Spleen (tissue), 11 donors: ENCODE measurements at regions not wholly inside any gene's neighbourhood (a gene's known extent, or its start where the extent isn't known, plus 50 kb on each side); places are given as distances from the start of the nearest gene placed in this dataset.

Experiments used
- DNase-seq: peaks from one replicate; pipeline ENCODE4 v3.0.0-alpha.2; 2020
- H3K27ac ChIP-seq, 8 donors: fragments of 200-600 bp; sonication (generic) in 7 of 8; 1 replicate in 4 of 8; 2 replicates in 4 of 8; pipeline versions ENCODE4 v1.5.0 to v1.8.0; 2016 to 2021; ENCODE audit warnings: inconsistent platforms in 4 of 8, mild to moderate bottlenecking in 4 of 8, moderate library complexity in 1 of 8
- H3K27me3 ChIP-seq, 7 donors: fragments of 200-600 bp; sonication (generic) in 6 of 7; replicated peaks in 1 of 7; 1 replicate in 4 of 7; 2 replicates in 3 of 7; pipeline versions ENCODE4 v1.5.0 to v1.8.0; 2016 to 2021; ENCODE audit warnings: inconsistent platforms in 3 of 7, mild to moderate bottlenecking in 1 of 7
- H3K36me3 ChIP-seq, 6 donors: fragments of 200-600 bp; sonication (generic) in 5 of 6; 1 replicate in 4 of 6; 2 replicates in 2 of 6; pipeline versions ENCODE4 v1.5.0 to v1.8.0; 2016 to 2021; ENCODE audit warnings: inconsistent platforms in 2 of 6
- H3K4me1 ChIP-seq, 6 donors: fragments of 200-600 bp; sonication (generic) in 5 of 6; 1 replicate in 3 of 6; 2 replicates in 3 of 6; pipeline versions ENCODE4 v1.5.0 to v1.8.0; 2016 to 2021; ENCODE audit warnings: inconsistent platforms in 3 of 6
- H3K4me3 ChIP-seq, 8 donors: fragments of 200-600 bp; sonication (generic) in 7 of 8; 1 replicate in 4 of 8; 2 replicates in 4 of 8; pipeline versions ENCODE4 v1.5.0 to v1.8.0; 2016 to 2021; ENCODE audit warnings: inconsistent platforms in 4 of 8, mild to moderate bottlenecking in 4 of 8, moderate library complexity in 2 of 8
- H3K9me3 ChIP-seq, 8 donors: fragments of 200-600 bp; sonication (generic) in 7 of 8; 1 replicate in 4 of 8; 2 replicates in 4 of 8; pipeline versions ENCODE4 v1.5.0 to v1.8.0; 2016 to 2021; ENCODE audit warnings: inconsistent platforms in 4 of 8
- CTCF ChIP-seq, 11 experiments: fragments of 200-600 bp in 7 of 11; fragments of 450-650 bp in 4 of 11; sonication (generic) in 4 of 11; IDR thresholded peaks in 8 of 11; conservative IDR thresholded peaks in 3 of 11; 1 replicate in 7 of 11; 2 replicates in 4 of 11; pipeline versions ENCODE4 v1.4.0 to v1.8.0; 2016 to 2021; ENCODE audit warnings: antibody characterized with exemption in 11 of 11, inconsistent platforms in 4 of 11, mild to moderate bottlenecking in 1 of 11
- POLR2A ChIP-seq, 3 donors: fragments of 450-650 bp; IDR thresholded peaks; one replicate each; pipeline ENCODE4 v1.5.1; 2017; ENCODE audit warnings: antibody characterized with exemption in 3 of 3, mild to moderate bottlenecking in 1 of 3
- POLR2AphosphoS5 ChIP-seq, 3 donors: sonication (generic); formaldehyde crosslinking; IDR thresholded peaks; one replicate each; pipeline ENCODE4 v1.5.1; 2017; ENCODE audit warnings: antibody characterized with exemption in 3 of 3
- WGBS, 5 donors: extraction: QIAGEN DNeasy Blood & Tissue Kit in 3 of 5; methylation state at CpG; one replicate each; pipeline versions ENCODE4 v1.1.5 to v1.1.7; 2013 to 2018; 5-methylcytosine and 5-hydroxymethylcytosine counted together
- intact Hi-C: fragments of 100-400 bp; cut with DNase I; formaldehyde crosslinking; loops from one replicate; pipeline ENCODE4 v1.15.0; 2023; ENCODE audit warnings: low total_unique reads
- donor health status: healthy with polysubstance abuse.
- donor health status: DM: no; HTN: no; CAD: no; lungs with moderate emphysema.
- donor health status: DM: no; HTN: no; CAD: no.
- donor health status: Bipolar disorder and iron deficiency.
- donor health status: healthy.
- donor health status: DM: no; HTN: no; CAD: no.
- donor health status: DM: yes; HTN: yes; CAD: no.

DNA sequence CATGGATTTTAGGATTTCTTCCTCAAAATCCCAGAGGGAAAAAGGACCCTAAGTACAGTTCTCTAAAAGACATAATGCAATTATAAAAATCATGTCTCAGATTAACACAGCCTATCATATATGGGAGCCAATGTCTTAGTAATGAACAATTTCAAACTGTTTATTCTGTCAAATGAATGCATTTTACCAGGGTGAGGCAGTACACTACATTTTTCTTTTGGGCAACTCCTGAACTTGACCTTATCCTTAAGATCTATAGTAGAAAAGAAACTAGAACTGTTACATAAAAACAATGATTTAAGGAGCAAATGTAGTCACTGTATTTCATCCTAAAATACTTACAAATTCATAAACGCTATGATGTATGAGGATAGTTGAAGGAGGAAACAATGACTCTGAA lies 226.3 kb upstream of the B3GALT2 start:
- Histone ChIP-seq H3K9me3 (no peaks in the 10 kb centered on the region), H3K4me3 (no peak overlapping the region), H3K27me3 (no peaks in the 10 kb centered on the region), H3K4me1 (peaks cover under 1 to 37% (median 14%) of the 10 kb centered on the region in 6 donors), H3K27ac (no peak overlapping the region), H3K36me3 (no peaks in the 10 kb centered on the region)
- intact Hi-C loops, result no loop called here
- no peak for DNase-seq
- WGBS, 5 donors, result 91 to 100% (median 93%) methylated on average over 1 of the region's 1 CpG
- TF ChIP-seq POLR2AphosphoS5 (IDR thresholded peaks at IDR 0.05), result no peak
- TF ChIP-seq POLR2A (IDR thresholded peaks at IDR 0.05), result no peak
- TF ChIP-seq CTCF (IDR thresholded peaks at IDR 0.05 in 8 of 11, conservative IDR thresholded peaks at IDR 0.05 in 3 of 11), result no peak

GRCh38 chr1:193411714-193412113 lies 225.3 kb upstream of the B3GALT2 start:
- TF ChIP-seq POLR2A (IDR thresholded peaks at IDR 0.05) (no peak), CTCF (IDR thresholded peaks at IDR 0.05 in 8 of 11, conservative IDR thresholded peaks at IDR 0.05 in 3 of 11) (no peak), POLR2AphosphoS5 (IDR thresholded peaks at IDR 0.05) (no peak)
- Histone ChIP-seq H3K36me3 (no peaks in the 10 kb centered on the region), H3K9me3 (no peaks in the 10 kb centered on the region), H3K4me3 (no peak overlapping the region), H3K4me1 (peaks cover 0 to 34% (median 12%) of the 10 kb centered on the region in 6 donors), H3K27ac (peak overlapping the region in 2 of 8 donors; percentile 5 to 10), H3K27me3 (no peaks in the 10 kb centered on the region)
- WGBS, 5 donors, result 42 to 53% (median 49%) methylated on average over 5 of the region's 5 CpGs
- DNase-seq, result no peak
- intact Hi-C loops, result no loop called here

GRCh38 chr1:193411215-193411614 lies 224.8 kb upstream of the B3GALT2 start:
- intact Hi-C loops, result no loop called here
- Histone ChIP-seq H3K4me1 (peaks cover 0 to 39% (median 13%) of the 10 kb centered on the region in 6 donors), H3K4me3 (no peak overlapping the region), H3K36me3 (no peaks in the 10 kb centered on the region), H3K27ac (no peak overlapping the region), H3K9me3 (no peaks in the 10 kb centered on the region), H3K27me3 (no peaks in the 10 kb centered on the region)
- 75 to 91% (median 88%) methylated on average over 2 of the region's 2 CpGs for WGBS, 5 donors
- DNase-seq, result no peak
- TF ChIP-seq CTCF (IDR thresholded peaks at IDR 0.05 in 8 of 11, conservative IDR thresholded peaks at IDR 0.05 in 3 of 11) (no peak), POLR2AphosphoS5 (IDR thresholded peaks at IDR 0.05) (no peak), POLR2A (IDR thresholded peaks at IDR 0.05) (no peak)

DNA sequence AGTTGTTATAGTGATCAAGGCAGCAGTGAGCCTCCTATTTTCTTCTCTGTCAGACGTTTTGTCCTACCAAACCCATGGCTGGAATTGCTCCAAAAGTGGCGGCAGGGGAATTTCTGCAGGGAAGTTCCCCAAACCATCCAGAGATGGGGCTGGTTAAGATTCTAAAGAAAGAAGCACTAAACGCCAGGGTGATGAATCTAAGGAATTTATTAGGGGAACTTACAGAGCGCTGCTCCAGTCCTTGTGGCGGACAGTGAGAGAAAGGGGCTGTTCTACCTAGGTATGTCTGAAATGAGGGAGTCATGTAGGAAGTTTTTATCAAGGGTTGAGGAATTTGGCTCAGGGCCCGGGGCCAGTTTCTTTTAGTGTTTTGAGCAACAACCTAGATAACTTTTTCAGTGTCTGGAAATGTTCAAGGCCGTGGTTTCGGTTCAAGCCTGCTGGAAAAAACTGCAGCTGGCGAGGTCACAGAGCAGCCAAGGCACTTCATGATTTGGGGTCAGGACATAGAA lies 222.4 kb upstream of the B3GALT2 start:
- TF ChIP-seq POLR2AphosphoS5 (IDR thresholded peaks at IDR 0.05), result no peak
- no peak for TF ChIP-seq CTCF (IDR thresholded peaks at IDR 0.05 in 8 of 11, conservative IDR thresholded peaks at IDR 0.05 in 3 of 11)
- TF ChIP-seq POLR2A (IDR thresholded peaks at IDR 0.05), result no peak
- peak overlapping the region in 5 of 8 donors; percentile 5 to 38 (median 31) for H3K27ac ChIP-seq
- intact Hi-C loops, result no loop called here
- no peaks in the 10 kb centered on the region for H3K36me3 ChIP-seq
- WGBS, 5 donors, result 37 to 59% (median 45%) methylated on average over 9 of the region's 9 CpGs
- H3K4me1 ChIP-seq, result peaks cover 0 to 40% (median 13%) of the 10 kb centered on the region in 6 donors
- no peak for DNase-seq
- H3K9me3 ChIP-seq, result no peaks in the 10 kb centered on the region
- peak overlapping the region in 2 of 8 donors; percentile 5 to 11 for H3K4me3 ChIP-seq
- H3K27me3 ChIP-seq, result no peaks in the 10 kb centered on the region
